Vagina (tissue), 2 donors: ENCODE measurements at regions not wholly inside any gene's neighbourhood (a gene's known extent, or its start where the extent isn't known, plus 50 kb on each side); places are given as distances from the start of the nearest gene placed in this dataset.

Experiments
- DNase-seq, 2 donors: peaks; one replicate each; pipeline ENCODE4 v3.0.0-alpha.2; 2017; ENCODE audit errors: extremely low spot score in 2 of 2
- H3K27ac ChIP-seq: fragments of 200-600 bp; sonication (generic); one replicate; pipeline ENCODE4 v1.5.1; 2019
- H3K27me3 ChIP-seq: fragments of 200-600 bp; sonication (generic); one replicate; pipeline ENCODE4 v1.5.1; 2019
- H3K36me3 ChIP-seq, 2 donors: fragments of 200-600 bp; sonication (generic); one replicate each; pipeline ENCODE4 v1.5.1; 2017 to 2019
- H3K4me1 ChIP-seq: fragments of 200-600 bp; sonication (generic); one replicate; pipeline ENCODE4 v1.5.1; 2019
- H3K4me3 ChIP-seq, 2 donors: fragments of 200-600 bp; sonication (generic); 1 replicate in 1 of 2; 2 replicates in 1 of 2; pipeline ENCODE4 v1.5.1; 2016 to 2019
- H3K9me3 ChIP-seq: fragments of 200-600 bp; sonication (generic); one replicate; pipeline ENCODE4 v1.5.1; 2019
- CTCF ChIP-seq, 3 experiments: fragments of 450-650 bp in 2 of 3; fragments of 200-600 bp in 1 of 3; sonication (generic) in 1 of 3; IDR thresholded peaks; one replicate each; pipeline ENCODE4 v1.5.1; 2017 to 2019; ENCODE audit warnings: antibody characterized with exemption in 3 of 3, mild to moderate bottlenecking in 2 of 3, moderate library complexity in 2 of 3
- POLR2A ChIP-seq, 2 donors: fragments of 450-650 bp; IDR thresholded peaks; one replicate each; pipeline ENCODE4 v1.6.1; 2017; ENCODE audit warnings: antibody characterized with exemption in 2 of 2, mild to moderate bottlenecking in 2 of 2, moderate library complexity in 2 of 2
- POLR2AphosphoS5 ChIP-seq, 2 donors: sonication (generic); formaldehyde crosslinking; IDR thresholded peaks; one replicate each; pipeline ENCODE4 v1.9.0; 2017; ENCODE audit warnings: antibody characterized with exemption in 2 of 2, mild to moderate bottlenecking in 2 of 2, low read depth in 1 of 2; ENCODE audit not compliant: insufficient read depth in 1 of 2
- intact Hi-C: fragments of 100-400 bp; cut with DNase I; formaldehyde crosslinking; loops from one replicate; pipeline ENCODE4 v1.15.1; 2023

GRCh38 chr3:29143151-29143550 lies 137.7 kb upstream of the RBMS3 start:
- H3K4me1 ChIP-seq, result peaks cover 15% of the 10 kb centered on the region
- TF ChIP-seq POLR2AphosphoS5 (IDR thresholded peaks at IDR 0.05; ENCODE audit: insufficient read depth in 1 of 2, low read depth in 1 of 2), result no peak
- no peak for TF ChIP-seq CTCF (IDR thresholded peaks at IDR 0.05)
- TF ChIP-seq POLR2A (IDR thresholded peaks at IDR 0.05), result no peak
- intact Hi-C loops, result no loop called here
- H3K27ac ChIP-seq, result no peak overlapping the region
- H3K4me3 ChIP-seq, result no peak overlapping the region
- no peaks in the 10 kb centered on the region for H3K9me3 ChIP-seq
- no peaks in the 10 kb centered on the region for H3K27me3 ChIP-seq
- DNase-seq, result no peak
- no peaks in the 10 kb centered on the region for H3K36me3 ChIP-seq

- Histone ChIP-seq H3K4me3 (no peak overlapping the region), H3K36me3 (no peaks in the 10 kb centered on the region), H3K9me3 (no peaks in the 10 kb centered on the region), H3K27me3 (no peaks in the 10 kb centered on the region), H3K4me1 (peaks cover 15% of the 10 kb centered on the region), H3K27ac (no peak overlapping the region)
- TF ChIP-seq POLR2AphosphoS5 (IDR thresholded peaks at IDR 0.05; ENCODE audit: insufficient read depth in 1 of 2, low read depth in 1 of 2) (no peak), CTCF (IDR thresholded peaks at IDR 0.05) (no peak), POLR2A (IDR thresholded peaks at IDR 0.05) (no peak)
- intact Hi-C loops, result no loop called here
- no peak for DNase-seq
These were observed 136.5 kb upstream of the RBMS3 start for GRCh38 chr3:29144361-29144760.

- no peak for DNase-seq
- no peaks in the 10 kb centered on the region for H3K36me3 ChIP-seq
- H3K4me3 ChIP-seq, result no peak overlapping the region
- H3K9me3 ChIP-seq, result no peaks in the 10 kb centered on the region
- peaks cover 15% of the 10 kb centered on the region for H3K4me1 ChIP-seq
- no peak overlapping the region for H3K27ac ChIP-seq
- TF ChIP-seq POLR2AphosphoS5 (IDR thresholded peaks at IDR 0.05; ENCODE audit: insufficient read depth in 1 of 2, low read depth in 1 of 2), result no peak
- TF ChIP-seq POLR2A (IDR thresholded peaks at IDR 0.05), result no peak
- TF ChIP-seq CTCF (IDR thresholded peaks at IDR 0.05), result no peak
- intact Hi-C loops, result no loop called here
- H3K27me3 ChIP-seq, result no peaks in the 10 kb centered on the region
These were observed 136.1 kb upstream of the RBMS3 start for GRCh38 chr3:29144807-29145206.

DNA sequence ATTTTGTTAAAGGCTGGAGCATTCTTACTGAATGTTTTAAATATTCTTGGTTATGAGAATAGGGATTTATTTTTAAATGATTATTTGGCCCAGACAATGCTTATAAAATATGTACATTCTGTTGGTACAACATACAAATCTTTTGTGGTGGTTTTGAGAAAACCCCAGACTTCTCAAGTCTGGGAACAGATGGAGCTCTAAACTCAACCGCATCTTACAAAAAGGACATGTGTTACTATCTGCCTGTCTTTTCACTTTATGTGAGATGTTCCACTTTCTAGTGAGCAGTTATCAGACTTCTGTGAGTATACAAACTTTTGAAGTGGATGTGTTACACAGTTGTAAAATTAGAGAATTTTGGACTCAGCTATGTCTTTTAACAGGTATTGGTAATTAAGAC lies 135.5 kb upstream of the RBMS3 start:
- TF ChIP-seq POLR2AphosphoS5 (IDR thresholded peaks at IDR 0.05; ENCODE audit: insufficient read depth in 1 of 2, low read depth in 1 of 2) (no peak), POLR2A (IDR thresholded peaks at IDR 0.05) (no peak), CTCF (IDR thresholded peaks at IDR 0.05) (no peak)
- H3K4me3 ChIP-seq, result no peak overlapping the region
- H3K4me1 ChIP-seq, result peaks cover 15% of the 10 kb centered on the region
- H3K27ac ChIP-seq, result no peak overlapping the region
- H3K9me3 ChIP-seq, result no peaks in the 10 kb centered on the region
- no peak for DNase-seq
- intact Hi-C loops, result no loop called here
- H3K27me3 ChIP-seq, result no peaks in the 10 kb centered on the region
- H3K36me3 ChIP-seq, result no peaks in the 10 kb centered on the region

DNA sequence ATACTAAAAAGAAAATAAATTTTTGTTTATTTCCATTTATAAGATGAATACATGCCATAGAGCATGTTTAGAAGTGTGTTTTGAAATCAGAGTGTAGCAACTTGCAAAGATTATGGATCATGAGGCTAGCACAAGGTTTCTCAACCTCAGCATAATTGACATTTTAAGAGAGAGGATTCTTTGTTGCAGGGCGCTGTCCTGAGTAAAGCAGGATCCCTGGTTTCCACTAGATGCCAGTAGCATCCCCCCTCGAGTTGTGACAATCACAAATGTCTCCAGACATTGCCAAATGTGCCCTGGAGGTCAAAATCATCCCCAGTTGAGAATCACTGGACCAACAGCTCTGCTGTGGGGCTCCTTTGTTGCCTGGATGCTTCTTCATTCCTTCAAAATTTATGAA lies 128.5 kb upstream of the RBMS3 start:
- intact Hi-C loops, result no loop called here
- Histone ChIP-seq H3K9me3 (no peaks in the 10 kb centered on the region), H3K27ac (no peak overlapping the region), H3K4me3 (no peak overlapping the region), H3K36me3 (no peaks in the 10 kb centered on the region), H3K27me3 (no peaks in the 10 kb centered on the region), H3K4me1 (no peaks in the 10 kb centered on the region)
- no peak for DNase-seq
- TF ChIP-seq POLR2AphosphoS5 (IDR thresholded peaks at IDR 0.05; ENCODE audit: insufficient read depth in 1 of 2, low read depth in 1 of 2) (no peak), CTCF (IDR thresholded peaks at IDR 0.05) (no peak), POLR2A (IDR thresholded peaks at IDR 0.05) (no peak)
